Endothelial cell of hepatic sinusoid (primary cell): ENCODE measurements at regions not wholly inside any gene's neighbourhood (a gene's known extent, or its start where the extent isn't known, plus 50 kb on each side); places are given as distances from the start of the nearest gene placed in this dataset.

ENCODE experiments used
- in situ Hi-C: cut with HindIII; loops from 2 replicates; pipeline ENCODE4 v1.10.0; 2017; ENCODE audit warnings: low sequenced_read_pairs

DNA sequence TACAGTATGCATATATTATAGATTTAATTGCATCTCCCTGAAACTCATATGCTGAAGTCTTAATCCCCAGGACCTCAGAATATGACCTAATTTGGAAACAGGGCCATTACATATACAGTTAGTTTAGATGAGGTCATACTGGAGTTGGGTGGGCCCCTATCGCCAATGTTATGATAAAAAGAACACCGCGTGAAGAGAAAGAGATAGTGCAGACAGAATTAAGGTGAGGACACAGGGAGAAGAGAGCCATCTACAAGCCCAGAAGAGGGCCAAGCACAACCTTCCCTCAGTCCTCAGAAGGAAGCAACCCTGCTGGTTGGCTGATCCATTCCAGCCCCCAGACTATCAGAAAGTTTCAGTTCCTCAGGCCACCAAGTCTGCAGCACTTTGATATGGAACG is 311.9 kb upstream of the RAB6C start:
- in situ Hi-C loops: no loop called here

DNA sequence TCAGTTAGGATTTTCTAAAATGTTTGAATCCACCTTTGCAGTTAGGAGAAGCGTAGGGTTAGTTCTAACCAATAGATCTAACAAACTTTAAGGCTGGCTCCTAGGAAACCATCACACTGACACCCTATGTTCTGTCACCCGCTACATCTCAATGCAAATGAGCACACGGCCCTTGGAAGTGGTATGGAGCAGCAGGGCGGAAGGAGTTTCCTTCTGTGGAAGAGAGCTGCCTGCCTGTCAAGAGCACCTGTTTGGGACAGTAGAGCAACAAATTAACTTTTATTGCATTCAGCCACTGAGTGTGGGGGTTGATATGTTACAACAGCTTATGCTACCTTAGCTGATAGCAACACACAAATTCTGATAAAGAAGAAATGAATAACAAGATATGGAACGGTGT is 306.9 kb upstream of the RAB6C start:
- in situ Hi-C loops: no loop called here

DNA sequence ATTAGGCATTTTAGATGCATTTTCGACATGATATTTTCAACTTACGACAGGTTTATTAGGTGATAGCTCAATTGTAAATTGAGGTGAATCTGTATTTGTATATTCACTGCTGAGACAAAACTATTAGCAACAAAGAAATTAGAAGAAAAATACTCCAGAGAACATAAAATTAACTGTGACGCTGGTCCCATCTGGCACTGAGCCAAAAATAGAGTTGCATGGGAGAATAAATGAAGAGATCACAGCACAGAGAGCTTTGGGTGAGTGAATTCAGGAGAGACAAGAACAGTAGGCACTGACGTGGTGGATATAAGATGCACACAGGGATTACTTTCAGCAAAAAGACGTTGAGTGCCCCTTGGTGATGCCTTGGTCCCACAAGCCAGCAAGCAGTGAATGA is 306.2 kb upstream of the RAB6C start:
- in situ Hi-C loops: no loop called here

DNA sequence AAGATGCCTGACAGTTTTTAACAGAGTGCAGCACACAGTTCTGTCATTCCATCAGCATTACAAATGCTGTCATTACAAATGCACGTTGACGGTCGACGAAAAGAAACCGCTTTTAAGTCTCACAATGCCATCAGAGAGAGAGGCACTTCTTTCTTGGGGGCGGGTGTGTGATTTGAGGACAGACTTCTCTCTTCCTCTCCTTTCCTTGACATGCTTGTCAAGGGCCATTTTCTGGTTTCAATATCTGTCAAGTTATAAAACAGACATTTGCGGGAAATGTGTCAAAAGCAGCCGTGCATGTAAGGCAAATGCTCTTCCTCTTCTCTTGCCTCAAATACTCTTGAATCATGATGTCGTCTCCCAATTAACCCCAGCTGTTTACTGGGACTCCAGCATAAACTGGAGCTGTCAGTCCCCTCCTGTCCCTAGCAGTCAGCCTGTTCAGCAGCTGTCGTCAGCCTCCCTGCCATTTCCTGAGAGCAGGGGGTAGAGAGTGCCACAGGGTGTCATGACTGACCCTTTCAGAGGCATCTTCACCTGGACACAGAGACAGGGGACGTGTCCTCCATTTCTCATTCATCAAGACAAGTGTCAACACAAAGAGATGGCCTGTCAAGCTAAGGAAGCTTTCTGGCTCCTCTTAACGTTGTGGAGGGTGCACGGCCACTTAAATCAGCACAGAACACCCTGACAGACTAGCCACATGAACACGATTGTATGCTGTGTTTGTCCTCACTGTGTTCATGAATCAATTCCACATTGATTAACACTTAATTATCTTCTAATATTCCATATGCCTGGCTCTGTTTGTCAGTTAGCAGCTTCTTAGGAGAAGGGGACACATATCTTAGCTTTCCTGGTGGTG is 305.4 kb upstream of the RAB6C start:
- in situ Hi-C loops: no loop called here

DNA sequence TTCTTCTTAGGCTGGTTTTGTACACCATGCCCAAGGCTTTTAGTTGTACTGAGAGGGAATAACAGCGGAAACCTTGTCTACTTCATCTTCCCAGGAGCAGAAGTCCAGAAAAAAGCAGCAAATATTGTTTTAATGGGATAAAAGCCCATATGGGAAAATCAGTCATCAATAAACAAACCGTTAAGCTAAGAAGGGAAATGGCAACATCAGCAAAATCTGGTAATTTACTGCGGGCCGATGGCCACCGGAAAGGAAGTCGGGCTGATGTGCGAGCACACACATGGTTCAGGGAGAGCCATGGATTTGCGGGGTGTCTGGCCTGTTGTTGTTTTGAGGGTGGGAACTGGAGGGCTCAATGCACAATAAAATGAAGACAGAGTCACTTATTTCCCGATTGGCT is 300.7 kb upstream of the RAB6C start:
- in situ Hi-C loops: no loop called here

DNA sequence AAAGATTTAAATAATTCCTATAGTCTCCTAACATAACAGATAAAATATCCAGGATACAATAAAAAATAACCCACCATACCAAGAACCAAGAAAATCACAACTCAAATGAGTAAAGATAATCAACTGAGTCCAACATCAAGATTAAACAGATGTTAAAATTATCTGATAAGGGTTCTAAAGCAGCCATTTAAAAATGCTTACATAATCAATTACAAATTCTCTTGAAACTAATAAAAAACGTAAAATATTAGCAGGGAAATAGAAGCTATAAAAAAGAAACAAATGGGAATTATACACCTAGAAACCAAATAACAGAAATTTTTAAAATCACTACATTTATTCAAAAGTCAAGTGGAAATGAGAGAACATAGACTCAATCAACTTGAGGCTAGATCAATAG is 297.7 kb upstream of the RAB6C start:
- in situ Hi-C loops: no loop called here

DNA sequence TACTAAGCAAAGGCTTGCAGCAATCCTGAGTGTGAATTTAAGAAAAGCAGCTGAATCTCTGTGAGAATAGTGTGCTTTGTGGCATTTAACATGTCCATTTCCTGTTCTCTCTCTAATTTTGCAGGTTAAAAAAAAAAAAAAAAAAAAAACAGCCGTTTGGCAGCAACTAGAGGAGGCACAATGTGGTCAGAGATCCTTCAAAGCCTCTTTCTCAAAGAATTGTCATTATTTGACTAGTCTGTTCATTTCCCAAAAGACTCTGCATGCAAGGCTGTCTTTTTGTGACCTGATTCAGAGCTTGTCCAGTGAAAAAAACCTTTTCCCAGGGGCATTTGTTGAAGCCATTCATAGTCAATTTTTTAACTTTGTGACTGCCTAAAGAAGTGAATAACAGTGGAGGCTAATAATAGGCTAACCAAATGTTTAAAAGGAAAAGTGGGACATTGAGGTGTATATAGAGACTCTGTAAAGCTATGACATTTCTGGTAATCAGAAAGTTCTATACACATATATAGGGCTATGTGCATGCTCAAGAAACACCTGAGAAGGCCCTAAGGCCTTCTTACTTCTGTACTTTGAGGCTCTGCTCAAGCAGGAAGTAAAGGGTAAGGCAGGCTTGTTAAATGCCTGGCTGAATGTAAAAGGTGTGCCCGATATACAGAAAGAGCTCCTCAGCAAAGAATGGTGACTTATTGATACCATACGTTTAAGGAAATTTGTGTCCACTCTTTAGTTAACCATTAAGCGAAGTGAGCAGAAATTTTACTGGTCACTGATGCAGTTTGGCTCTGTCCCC is 289.6 kb upstream of the RAB6C start:
- in situ Hi-C loops: no loop called here

DNA sequence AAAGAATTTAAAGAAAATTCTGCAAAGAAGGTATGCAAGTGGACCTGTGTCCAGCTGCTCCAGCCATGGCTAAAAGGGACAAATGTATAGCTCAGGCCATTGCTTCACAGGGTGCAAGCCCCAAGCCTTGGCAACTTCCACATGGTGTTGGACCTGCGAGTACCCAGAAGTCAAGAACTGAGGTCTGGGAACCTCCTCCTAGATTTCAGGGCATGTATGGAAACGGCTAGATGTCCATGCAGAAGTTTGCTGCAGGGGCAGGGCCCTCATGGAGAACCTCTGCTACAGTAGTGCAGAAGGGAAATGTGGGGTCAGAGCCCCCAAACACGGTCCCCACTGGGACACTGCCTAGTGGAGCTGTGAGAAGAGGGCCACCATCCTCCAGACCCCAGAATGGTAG is 284.0 kb upstream of the RAB6C start:
- in situ Hi-C loops: no loop called here

DNA sequence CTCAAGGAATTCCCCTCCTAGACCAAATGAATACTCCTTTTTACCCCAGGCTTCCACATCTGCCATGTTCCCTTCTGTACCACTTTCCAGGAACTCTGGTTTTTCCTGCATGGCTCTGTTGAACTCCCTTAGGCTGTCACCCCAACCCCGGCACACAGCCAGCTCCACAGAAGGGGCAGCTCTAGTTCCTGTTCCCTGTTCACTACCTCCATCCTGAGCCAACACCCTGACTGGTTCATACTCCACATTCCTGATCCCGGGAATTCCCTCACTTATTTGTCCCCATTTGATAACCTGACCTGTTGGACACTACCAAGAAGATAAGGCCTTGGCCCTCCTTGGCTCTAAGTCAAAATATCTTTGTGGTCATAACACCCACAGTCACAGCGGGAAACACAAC is 280.9 kb upstream of the RAB6C start:
- in situ Hi-C loops: no loop called here

DNA sequence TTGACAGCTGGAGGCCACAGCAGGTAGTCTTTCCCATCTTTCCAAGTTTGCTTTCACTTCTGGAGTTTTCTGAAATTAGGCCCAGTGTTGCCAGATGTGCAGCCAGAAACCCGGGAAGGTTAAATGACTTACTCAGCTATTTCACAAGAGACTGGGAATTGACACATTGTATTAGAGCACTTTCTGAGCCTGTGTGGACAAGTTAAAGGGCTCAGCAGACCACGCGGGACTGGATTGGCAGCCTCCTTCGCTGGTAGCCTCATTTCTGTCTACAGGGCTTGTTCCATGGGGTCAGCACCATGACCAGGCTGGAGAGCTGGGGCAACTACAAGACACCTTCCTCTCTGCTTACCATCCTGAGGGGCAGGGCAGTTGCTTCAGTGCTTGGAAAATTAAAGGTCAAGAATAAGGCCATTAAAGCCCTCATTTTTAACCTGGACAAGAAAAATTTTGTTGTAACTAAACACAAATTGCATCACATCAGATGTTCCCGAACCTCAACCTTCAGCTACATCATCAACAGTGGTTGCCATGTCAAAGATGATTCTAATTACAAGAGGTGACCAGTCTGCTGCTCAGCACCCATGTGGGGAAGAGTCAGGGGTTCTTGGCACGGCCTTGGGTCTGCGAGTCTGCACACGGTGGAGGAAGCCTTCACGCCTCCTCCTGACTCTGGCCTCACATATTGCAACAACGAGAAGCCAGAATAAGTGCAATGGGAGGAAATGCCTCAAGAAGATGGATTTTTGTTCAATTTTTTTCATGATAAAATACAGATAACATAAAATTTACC is 279.5 kb upstream of the RAB6C start:
- in situ Hi-C loops: no loop called here

DNA sequence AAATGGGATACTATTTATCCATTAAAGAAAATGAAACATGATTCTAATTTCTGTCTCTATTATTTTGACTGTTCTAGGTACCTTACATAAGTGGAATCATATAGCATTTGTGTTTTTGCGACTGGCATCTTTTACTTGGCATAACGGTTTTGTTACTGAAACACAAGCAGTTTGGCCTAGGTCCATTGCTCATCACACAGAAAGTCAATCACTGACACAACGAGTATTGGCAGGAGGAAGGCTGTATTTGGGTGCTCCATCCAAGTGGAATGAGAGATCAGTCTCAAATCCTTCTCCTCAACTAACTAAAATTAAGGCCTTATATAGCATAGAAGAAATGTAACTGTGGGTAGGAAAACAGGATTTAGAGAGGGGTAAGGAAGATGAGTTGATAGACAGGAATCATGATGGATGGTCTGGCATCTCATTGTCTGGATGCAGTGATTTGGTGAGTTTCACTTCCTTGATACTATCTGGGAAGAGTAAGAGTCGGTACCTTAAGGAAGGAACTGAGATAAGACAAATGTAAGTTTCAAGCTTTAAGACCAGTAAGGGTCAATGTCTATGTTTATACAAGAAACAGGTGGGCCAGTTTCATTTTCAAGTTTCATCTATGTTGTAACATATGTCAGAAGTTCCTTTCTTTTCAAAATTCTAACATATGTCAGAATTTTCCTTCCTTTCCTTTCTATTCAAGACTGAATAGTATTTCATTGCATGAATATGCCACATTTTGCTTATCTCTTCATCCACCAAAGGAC is 276.9 kb upstream of the RAB6C start:
- in situ Hi-C loops: no loop called here

DNA sequence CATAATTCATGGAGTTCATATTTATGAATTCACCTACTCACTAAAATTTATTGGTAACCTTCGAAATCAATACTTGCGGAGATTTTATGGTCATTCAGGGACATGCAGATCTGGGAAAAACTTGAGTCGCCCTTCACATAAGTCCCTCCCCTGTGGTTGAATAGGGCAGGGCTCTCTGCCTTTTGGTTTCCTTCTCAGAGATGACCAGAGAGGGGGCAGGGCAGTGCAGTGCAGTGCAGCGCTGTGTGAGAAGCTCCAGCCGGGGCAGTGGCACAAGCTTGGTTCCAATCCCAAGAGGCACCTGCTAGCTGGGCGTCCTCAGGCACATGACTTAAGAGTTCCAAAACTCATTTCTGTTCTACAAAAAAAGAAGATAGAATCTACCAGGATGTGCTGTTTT is 274.4 kb upstream of the RAB6C start:
- in situ Hi-C loops: no loop called here

DNA sequence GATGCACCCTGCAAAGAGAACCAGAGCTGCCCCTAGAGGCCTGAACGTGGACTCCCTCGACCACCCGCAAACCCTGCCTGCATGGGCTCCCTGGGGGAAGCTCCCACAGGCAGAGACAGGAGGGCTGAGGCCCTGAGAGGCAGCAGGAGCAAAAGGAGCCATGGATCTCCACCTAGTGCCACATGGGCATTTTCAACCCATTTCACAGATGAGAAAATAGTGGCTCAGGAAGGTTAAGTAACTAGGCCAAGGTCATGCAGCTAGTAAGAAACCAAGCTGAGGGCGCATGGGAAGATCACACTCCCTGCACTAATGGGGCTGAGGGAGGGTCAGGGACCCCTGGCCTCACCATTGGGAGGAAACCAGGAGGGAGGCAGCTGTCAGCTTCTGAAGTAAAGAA is 271.7 kb upstream of the RAB6C start:
- in situ Hi-C loops: no loop called here

DNA sequence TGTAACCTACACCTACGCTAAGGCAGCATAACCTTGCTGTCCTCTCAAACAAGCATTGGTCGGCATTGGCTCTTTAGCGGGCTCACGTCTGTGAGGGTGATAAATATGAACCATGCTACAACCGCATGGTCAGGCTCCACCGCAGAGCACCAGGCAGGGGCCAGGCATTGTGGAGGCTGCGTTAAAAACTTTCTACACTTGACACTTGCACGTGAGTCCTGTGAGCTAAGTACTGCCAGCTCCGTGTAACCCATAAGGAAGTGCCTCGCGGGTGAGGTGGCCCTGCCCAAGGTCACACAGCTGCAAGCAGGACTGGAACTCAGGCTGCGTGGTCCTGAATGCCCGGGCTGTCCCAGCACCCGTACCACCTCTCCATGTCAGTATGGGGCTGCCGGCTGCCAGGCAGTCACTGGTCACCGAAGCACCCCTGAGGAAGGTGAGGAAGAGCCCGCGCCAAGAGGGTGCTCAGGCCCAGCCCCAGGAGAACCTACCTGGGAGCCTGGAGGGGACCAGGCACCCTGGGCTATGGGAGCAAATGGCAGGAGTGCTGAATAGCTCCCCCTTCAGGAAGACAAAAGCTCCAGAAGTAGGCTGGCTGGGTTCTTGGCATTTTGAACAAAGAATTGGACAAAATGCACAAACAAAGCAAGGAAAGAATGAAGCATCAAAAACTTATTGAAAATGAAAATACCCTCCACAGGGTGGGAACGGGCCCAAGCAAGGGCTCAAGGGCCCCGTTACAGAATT is 271.1 kb upstream of the RAB6C start:
- in situ Hi-C loops: no loop called here

DNA sequence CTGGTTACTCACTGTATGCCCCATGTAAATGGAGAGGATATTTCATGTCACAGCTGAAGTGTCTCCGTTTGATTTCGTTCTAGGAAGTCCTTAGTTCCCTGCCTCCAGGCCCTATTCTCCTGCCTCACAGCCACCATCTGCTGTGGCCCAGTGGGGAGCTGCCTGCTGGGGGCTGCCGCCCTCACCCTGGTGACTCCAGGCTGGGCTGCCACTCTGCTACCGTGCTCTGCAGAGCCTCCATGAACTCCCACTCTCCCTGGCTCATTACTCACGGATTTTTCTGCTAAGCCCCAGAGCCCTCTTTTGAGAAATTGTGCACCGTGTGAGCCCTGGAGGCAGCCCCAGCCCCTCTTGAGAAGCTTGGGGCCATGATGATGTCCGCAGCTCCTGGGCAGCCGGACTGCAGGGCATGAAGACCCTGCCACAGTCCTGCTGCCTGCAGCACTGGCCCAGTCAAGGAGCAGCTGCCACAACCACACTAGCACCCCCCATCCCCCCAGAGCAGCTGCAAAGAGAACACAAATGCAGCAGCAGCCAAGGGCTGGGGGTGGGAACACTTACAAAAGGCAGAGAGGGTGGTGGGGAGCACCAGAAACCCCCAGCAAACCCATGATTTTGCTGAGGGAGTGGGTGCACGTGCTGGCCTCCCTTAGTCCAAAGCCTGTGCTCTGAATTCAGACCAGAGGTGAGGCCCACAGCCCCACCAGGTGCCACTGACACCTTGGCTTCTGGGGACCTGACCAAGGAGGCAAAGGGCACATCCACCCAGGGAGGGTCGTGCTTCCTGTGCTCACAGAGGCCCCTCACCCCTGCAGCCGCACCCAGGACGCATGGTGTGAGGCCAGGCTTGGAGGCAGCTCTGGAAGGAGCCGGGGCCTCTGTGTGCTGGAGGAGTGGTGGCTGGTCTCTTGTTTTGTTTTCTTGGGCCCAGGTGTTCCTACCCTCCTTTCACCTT is 270.2 kb upstream of the RAB6C start:
- in situ Hi-C loops: no loop called here

DNA sequence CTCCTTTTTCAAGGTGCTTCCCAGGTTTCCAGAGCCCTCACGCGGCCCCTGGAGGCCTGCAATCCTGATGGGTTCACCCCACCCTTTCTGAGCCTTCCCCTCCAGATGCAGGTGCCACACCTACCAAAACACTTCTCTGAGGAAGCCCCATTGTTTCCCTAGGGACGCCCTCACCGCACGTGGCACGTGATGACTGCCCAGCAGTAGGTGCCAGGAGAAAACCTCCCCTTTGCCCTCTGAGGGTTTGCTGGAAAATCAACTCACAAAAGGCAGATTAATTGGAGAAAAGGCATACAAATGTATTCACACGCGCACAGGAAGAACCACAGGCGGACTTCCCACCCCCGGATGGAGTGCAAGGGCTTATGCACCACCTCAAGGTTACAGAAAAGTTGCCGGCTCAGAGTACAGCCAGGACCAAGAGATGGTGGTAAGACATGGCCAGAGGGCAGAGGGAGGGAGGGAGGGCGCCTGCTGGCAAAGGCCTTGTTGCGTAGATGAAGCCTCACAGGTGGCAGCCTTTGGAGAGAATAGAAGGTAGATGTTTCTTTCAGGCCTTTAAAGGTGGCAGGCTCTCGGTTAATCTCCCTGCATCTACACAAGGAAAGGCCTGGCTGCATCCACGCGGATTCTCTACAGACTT is 269.4 kb upstream of the RAB6C start:
- in situ Hi-C loops: no loop called here

DNA sequence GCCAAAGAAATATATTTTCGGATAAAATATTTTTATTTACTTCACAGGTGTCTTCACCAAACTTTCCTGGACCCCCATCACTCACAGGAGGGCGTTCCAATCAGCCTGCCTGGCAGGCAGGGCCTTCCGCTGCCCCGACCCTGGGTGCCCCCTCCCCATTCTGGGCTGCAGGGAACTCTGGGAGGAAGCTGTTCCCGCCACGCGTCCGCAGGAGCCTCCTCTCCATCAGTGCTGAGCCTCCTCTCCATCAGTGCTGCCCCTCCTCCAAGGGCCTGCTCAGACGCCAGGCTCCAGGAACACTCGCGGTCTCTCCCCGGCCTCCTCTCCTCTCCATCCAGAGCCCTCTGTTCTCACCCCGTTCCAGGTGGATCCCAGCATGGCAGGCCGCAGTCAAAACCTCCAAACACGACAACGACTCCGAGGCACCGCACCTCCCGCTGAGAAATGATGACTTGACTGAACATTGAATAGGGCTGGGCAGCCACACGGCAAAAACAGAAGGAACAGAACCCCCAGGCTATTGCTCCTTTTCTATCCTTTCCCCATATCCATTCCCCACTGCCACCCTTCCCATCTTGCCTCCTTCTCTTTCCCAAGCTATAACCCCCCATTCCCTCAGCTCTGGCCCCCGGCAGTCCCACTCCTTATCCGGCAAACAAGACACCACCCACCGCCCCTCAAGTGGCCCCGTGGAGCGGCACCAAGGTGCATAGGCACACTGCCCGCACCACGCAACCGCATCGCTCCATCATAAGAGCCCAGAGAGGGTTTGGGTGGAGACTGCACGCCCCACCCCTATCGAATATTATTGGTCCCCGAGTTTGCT is 268.6 kb upstream of the RAB6C start:
- in situ Hi-C loops: no loop called here
